Amniotic stem cell (primary cell): ENCODE measurements at regions not wholly inside any gene's neighbourhood (a gene's known extent, or its start where the extent isn't known, plus 50 kb on each side); places are given as distances from the start of the nearest gene placed in this dataset.
"Not testable (repeated sequence)": the region's sequence is repeated elsewhere in the genome, so short reads cannot be mapped to it uniquely, and the experiment has no call there.

Source experiments
- DNase-seq: peaks from one replicate; lab custom pipeline; 2025; lab: John Stamatoyannopoulos, UW

DNA sequence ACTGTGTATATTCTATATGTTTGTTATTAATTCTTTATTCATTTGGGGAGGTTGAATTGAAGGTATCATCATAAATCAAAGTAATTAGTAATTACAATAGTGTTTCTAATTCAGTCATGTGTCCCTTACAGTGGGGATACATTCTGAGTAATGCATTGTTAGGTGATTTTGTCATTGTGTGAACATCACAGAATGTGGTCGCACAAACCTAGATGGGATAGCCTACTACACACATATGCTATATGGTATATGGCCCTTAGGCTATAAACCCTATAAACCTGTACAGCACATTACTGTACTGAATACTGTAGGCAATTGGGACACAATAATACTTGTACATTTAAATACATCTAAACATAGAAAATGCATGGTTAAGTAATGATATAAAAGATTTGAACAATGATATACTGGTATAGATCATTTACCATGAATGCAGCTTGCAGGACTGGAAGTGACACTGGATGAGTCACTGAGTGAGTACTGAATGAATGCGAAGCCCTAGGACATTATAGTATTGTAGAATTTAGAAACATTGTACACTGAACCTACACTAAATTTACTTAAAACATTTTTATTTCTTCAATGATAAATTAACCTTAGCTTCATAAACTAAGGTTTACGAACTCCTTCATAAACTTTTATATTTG, 936.2 kb upstream of the CHORDC1 start:
- no peak for DNase-seq

DNA sequence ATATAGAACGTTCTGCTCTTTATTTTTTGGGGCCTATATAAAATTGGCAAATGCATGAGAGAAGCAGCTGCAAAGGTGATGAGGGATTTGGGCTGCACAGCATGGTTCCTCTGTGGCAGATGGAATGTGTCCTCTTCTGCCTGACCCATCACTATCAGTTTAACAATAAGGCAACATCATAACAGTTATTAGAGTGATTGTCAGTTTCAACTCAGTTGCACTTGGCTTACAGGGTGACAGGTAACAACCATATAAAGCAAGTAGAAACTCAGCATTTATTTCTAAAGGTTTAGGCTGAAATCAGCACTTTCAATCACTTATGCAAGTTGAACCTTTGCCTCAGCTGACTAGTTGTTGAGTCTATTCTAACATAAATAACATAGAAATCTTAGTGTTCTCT, 935.4 kb upstream of the CHORDC1 start:
- DNase-seq = no peak

DNA sequence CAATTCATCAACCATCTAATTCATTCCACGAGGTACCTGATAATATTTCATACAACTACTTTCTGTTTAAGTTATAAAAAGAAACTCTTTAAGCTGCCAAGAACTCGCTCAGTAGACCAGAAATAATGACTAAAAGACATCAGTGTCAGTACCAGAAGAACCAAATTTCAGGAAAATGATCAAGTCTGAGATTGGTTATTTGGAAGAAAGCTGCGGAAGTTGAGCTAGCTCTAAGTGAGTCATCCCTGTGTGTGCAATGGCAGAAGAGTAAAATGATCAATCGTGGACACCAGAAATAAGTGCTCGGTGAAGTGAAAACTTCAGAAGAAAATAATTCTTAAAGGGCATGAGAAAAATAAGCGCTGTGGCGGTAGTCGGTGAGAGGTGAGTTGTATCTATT, 933.2 kb upstream of the CHORDC1 start:
- DNase-seq = no peak

DNA sequence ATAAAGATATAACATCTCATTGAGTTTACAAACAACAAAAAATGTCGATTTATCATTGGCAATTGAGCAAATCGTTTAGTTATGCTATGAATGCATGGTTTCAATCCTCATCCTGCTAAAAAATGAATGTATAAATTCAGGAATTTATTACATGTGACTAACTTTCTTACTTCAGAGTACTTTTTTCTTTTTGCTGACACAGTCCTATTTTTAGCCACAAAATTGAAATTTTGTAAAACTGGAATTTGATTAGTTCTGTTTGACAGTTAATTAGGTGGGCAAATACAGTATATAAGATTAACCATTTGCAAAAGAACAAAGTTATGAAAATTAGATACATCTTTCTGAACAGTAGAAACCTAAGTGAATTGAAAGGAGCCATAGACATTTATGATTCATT, 925.0 kb upstream of the CHORDC1 start:
- no peak for DNase-seq

DNA sequence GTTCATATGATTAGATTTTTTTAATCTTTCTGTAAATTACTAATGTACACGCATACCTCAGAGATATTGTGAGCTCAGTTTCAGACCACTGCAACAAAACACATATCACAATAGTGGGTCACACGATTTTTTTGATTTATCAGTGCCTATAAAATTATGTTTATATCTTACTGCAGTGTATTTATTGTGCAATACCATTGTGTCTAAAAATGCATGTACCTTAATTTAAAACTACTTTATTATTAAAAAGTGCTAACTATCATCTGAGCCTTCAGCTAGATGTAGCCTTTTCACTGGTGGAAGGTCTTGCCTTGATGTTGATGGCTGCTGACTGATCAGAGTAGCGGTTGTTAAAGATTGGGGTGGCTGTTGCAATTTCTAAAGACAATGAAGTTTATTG, 918.8 kb upstream of the CHORDC1 start:
- DNase-seq = no peak

DNA sequence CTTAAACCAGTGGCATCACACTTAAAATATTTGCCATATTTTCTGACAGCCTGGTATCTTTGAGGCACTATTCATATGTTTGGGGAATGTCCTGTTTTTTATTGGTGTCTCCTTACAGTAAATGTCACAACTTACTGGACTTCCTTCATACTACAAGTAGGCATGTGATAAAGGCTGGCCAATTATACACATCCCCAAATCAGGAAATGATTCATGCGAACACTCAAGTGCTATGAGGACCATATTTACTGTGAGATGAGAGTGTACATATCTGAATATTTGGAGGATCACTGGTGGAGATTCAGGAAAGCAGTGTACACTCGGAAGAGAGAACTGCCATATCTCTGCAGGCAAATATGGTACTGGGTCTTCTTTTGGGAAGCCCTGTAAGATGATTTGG, 913.8 kb upstream of the CHORDC1 start:
- DNase-seq = no peak

DNA sequence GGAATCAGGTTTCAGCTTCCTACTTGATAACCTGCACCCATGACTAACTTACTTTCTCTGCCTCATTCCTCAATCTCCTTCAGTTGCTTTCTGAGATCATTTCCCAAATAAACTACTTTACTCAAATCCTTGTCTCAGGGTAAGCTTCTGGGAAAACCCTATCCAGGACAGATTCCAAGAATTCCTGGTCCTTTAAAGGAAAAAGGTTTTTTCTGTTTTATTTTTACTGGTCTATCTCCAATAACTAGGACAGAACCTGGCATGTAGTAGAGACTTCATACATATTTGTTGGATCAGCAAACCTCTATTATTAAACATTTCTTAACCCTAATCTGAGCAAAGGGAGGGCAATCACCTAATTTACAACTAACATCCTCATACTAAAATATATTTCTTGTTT, 910.5 kb upstream of the CHORDC1 start:
- no peak for DNase-seq

DNA sequence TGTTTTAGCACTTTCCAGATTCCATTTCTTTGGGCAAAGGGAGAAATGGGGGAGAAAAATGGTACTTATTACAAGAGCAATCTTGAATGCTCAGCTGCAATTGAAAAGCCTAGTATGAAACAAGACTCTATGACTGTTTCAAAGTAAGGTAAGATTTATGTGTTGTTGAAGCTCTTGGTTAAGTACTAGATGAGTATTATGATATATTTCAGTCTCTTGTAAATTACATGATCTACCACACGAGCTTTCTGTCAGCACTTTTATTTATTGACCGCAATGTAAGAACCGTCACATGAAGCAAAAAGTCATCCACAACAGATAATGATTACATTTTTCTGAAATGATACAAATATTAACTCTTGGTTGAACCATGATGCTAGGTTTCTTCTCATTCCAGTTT, 906.7 kb upstream of the CHORDC1 start:
- no peak for DNase-seq

DNA sequence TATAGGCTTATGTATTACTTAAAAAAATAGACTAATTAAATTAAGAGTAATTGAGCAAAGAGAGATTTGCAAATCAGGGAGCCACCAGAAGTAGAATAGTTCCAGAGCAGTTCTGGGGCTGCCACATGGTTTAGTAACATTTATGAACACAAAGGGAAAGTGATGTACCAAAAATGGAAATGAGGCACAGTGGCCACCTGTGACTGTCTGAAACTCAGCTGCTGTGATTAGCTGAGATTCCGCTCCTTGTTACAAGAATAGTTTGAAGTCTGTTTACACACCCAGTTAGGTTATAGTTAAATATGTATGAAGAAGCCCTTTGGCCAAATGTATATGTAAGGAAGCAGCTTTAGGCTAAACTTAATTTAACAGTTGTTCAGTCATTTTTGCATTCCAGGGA, 901.5 kb upstream of the CHORDC1 start:
- no peak for DNase-seq

DNA sequence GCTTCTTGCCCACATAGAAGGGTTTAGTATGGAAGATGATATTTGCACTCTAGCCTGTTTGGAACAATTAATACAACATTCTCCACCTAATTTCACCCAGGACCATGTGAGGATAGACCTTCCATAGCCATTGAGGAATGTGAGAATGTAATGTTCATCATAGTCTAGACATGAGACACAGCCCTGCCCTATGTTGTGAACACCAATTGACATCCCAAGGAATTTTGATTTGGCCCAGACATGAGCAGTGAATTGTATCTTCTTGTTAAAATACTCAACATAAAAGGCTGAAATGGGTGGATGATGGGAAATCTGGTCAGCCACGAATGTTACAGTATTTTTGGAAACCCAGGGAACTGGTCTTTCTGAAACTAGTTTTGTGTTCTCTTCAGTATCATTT, 892.3 kb upstream of the CHORDC1 start:
- no peak for DNase-seq

DNA sequence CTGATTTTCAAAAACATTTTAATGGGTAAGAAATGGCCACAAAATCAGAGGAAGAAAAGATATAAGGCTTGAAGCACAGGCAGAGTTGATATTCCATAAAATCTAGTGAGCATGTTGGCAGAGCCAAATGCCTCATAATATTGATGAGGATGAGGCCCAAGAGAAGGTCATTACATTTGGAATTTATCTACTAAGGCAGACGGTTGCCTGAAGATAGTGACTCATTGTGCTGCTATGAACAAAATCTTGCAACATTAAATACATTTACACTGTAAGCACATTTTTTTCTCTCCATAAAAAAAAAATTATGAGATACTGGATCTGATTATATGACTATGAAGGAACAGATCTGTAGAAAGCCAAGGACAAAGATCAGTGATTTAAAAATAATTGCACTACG, 881.4 kb upstream of the CHORDC1 start:
- DNase-seq = peak; percentile 39

DNA sequence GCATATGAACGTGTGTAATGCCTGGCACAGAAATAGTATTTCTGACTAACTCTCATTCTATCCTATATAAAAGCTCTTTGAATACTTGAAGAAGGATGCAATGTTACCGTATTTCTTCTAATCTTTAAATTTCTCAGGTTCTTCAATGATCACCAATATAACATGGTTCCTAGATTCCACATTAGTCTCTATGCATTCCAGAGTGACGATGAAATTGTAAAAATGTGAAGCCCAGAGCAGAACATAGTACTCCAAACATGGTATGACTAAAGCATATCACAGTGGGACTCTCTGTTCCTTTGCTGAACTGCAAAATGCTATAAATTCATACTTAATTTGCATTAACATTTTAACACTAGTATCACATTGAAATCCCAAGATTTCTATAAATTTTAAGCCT, 877.6 kb upstream of the CHORDC1 start:
- no peak for DNase-seq

DNA sequence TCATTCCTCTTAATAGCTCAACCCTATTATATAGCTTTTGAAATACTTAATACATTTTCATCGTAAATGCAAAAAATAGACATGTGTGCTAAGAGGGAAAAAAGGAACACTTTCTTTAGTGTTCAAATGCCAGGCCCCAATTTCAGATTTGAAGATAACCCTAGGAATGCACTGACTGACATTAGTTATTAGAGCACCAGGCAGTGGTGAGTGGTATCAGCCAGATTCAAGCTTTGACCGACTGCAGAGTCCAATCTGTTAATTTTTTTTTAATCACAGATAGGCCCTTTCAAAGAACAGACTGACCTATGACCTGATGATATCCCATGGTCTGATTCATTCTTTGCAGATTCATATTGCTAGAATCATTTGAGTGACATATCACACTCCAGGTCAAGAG, 874.2 kb upstream of the CHORDC1 start:
- no peak for DNase-seq

DNA sequence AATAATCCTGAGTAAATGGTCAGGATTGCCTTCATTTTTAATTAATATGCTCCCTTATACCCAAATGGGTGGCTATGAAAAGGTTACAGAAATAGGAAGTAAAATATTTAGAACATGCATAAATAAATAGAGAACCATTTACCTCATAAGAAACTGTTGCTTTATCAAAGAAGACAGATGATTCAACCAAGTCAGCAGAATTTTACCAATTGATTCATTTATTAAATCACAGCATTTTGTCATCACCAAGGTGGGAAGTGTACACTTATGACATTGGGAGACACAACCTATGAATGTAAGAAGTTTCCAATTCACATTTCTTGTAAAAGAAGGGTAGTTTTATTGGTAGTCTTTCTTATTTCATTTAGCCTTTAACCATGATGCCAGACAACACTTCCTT, 870.3 kb upstream of the CHORDC1 start:
- no peak for DNase-seq

DNA sequence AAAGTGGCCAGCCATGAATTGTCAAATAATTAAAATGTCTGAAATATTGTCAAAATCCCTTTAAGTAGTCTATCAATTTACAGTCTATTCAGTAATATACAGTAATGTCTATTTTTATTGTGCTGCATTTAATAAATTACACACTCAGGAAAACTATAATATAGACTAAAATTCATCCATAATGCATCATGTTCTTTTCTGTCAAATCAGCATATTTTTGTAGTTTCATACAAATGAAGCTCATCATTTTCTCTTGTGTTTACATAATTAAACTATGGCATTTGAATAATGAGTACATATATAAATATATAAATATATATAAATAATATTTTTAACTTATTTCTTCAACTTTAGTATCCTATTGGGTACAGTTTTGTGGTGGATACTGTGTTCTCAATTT, 868.7 kb upstream of the CHORDC1 start:
- no peak for DNase-seq

DNA sequence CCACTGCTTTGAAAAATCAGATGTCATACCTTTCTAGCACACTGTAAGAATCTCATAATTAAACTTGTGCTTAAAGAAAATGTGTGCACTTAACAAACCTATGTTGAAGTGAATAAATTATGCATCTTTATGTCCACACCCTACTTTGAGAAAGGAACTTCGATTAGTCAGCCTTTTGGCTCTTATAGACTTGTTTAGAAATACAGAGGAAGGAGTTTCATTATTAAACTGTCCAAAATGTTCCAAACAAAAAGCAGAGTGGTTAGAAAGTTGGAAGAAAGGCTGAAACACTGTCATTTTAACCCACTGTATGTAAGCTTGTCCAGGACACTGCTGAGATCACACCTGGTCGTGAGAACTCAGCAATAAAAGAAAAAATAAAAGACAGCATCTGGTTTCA, 863.2 kb upstream of the CHORDC1 start:
- DNase-seq = no peak

DNA sequence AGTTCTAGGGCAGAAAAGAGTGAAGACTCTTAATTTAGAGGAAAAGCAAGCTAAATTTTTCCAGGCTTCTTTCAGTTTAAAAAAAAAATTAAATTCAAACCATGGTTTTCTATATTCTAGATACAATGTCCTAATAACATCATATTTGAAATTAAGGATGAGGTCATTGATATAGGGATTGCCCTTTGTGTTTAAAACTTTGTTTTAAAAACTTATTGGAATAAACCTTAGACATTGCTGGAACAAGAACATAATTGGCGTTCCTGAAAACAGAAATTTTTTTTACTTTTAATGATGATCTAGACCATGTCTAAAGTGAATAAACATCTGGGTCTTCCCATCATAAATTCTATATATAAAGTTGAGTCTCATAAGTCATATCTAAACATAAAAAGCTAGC, 859.4 kb upstream of the CHORDC1 start:
- DNase-seq = no peak

DNA sequence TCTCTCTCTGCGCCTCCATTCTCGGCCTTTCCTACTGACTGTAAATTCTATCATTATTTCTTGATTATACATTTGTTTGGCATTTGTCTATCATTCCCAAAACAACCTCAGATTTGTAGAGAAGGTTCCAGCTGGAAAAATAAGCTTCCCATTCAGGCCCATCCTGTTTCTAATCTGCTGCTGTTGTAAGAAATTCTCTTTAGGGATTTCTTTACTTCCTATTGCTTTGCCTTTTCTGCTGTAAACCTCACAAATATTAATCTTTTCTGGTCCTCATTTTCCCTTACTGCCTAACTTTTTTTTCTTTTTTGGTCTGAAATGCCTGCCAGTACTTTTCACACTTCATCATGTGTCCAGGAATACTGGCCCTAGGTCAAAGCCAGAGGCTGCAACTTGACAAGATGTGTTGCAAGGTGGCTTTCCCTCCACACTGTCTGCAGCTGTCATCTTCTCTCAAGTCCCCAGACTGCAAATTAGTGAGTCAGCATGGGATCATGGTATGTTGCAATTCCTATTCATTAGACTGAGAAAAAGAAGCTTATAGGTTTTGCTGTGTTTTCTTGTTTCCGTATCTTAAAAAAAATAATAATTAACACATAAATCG, 858.7 kb upstream of the CHORDC1 start:
- DNase-seq = no peak

DNA sequence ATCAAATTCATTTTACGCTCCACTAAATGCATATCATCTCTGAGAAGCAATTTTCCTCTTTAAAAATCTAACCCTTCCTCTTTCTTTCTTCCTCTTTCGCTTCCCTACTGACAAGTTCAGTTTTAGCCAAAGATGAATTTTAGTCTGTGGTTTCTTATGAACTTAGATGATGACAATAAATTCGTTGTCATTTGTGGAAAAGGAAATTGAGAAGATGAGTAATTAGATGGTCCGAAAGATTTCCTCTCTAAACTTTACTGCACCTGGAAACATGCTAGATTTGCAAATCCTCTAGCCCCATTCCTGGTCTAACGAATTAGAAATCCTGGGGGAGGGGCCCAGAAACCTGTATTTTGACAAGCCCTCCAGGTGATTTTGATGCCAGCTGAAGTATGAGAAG, 855.4 kb upstream of the CHORDC1 start:
- no peak for DNase-seq

DNA sequence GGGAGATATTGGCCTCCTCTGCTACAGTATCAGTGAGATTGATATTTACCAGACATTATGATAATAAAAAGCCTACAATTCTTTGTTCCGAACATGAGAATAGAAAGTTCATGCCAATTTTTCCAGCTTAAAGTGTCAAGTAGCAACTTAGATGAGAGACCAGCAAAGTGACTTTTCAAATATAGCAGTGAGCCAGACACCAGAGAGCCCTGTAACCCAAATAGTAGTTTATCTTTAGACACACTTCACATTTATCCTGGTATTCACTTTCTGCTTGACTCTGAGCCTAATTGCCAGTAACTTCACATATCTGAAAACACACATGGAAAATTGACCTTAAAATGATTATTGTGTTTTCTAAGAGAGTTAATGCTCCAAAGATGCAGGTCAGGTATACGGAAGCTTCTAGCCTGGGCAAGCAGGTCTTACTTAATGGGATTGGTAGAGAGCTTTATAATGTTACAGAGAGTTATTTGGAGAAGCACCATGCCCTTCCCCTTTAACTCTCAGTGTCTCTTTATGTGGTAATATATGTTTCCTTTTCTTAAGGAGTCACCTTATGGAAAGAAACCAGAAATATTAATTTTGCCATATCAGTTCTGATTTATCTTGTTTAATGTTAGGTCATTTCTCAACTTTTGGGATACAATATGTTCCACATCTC, 852.3 kb upstream of the CHORDC1 start:
- DNase-seq = no peak

DNA sequence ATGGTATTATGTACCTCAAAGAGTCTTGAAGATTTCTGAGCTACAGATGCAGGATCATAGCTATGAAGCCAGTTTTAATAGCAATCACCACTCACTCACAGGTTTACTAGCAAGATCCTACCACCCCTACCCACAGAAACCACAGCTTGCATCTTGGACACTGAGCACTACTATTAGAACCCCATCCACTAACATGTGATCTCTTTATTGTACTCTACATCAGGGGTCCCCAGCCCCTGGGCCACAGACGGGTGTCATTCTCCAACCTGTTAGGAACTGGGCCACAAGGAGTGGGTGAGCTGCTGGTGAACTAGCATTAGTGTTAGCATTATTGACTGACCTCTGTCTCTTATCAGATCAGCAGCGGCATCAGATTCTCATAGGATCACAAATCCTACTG, 844.8 kb upstream of the CHORDC1 start:
- no peak for DNase-seq

DNA sequence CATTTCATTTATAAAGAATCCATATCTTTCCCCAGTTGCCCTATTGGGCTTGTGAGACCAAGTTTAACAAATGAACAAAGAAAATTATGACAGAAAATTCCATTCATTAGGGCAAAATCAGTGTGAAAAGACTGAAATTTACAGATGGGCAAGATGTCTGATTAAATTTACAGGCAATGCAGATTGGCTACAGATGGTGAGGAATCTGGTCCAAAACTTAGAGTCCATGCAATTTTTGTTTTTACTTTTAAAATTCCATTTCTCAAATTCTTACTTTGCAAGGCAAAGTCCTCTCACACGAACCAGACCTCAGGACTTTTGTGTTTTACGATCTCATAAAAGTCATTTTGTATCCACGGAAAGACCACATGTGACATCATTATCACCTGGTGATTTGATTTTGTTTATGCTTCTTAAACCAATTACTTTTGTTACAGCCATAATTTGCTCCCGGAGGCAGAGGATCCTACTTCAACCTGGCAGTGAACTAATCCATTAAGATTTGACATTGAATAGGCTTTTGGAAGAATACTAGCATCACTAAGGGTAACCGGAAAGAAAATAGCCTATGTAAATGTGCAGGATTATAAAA, 843.7 kb upstream of the CHORDC1 start:
- no peak for DNase-seq

DNA sequence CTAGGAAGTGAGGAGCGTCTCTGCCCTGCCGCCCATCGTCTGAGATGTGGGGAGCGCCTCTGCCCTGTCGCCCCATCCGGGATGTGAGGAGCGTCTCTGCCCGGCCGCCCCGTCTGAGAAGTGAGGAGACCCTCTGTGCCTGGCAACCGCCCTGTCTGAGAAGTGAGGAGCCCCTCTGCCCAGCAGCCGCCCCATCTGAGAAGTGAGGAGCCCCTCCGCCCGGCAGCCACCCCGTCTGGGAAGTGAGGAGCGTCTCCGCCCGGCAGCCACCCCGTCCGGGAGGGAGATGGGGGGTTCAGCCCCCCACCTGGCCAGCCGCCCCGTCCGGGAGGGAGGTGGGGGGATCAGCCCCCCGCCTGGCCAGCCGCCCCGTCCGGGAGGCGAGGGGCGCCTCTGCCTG, 840.5 kb upstream of the CHORDC1 start:
- DNase-seq = not testable (repeated sequence)

DNA sequence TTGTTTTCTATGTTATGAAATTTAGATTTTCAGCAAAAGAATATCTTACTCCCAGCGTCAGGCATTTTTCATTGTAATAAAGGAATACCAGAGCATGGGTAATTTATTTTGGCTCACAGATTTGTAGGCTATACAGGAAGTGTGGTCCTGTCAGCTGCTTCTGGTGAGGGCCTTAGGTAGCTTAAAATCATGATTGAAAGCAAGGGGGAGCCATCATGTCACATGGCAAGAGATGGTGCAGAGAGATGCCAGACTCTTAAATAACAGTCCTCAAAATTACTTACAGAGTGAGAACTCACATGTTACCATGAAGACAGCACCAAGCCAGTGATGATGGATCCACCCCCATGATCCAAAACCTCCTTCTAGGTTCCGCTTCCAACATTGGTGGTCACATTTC, 825.0 kb upstream of the CHORDC1 start:
- no peak for DNase-seq
